Activated CD4-positive, alpha-beta T cell treated with anti-CD3 and anti-CD28 coated beads, Interleukin-2, amount 10 ng/mL, durations not matched to agents 24 days and 14 days (primary cell): ENCODE measurements at regions not wholly inside any gene's neighbourhood (a gene's known extent, or its start where the extent isn't known, plus 50 kb on each side); places are given as distances from the start of the nearest gene placed in this dataset.

Experiments used
- DNase-seq: peaks from one replicate; pipeline ENCODE4 v3.0.0; 2022
- H3K27ac Mint-ChIP-seq: one replicate; pipeline ENCODE4 v1.8.0; 2022; ENCODE audit warnings: mild to moderate bottlenecking, mixed read lengths
- H3K27me3 Mint-ChIP-seq: one replicate; pipeline ENCODE4 v1.8.0; 2022; ENCODE audit warnings: mixed read lengths
- H3K36me3 Mint-ChIP-seq: one replicate; pipeline ENCODE4 v1.8.0; 2022; ENCODE audit warnings: low read depth, mild to moderate bottlenecking, mixed read lengths
- H3K4me1 Mint-ChIP-seq: one replicate; pipeline ENCODE4 v1.8.0; 2021; ENCODE audit warnings: mixed read lengths
- H3K4me3 Mint-ChIP-seq: one replicate; pipeline ENCODE4 v1.8.0; 2022; ENCODE audit warnings: mild to moderate bottlenecking, moderate library complexity, mixed read lengths
- H3K9me3 Mint-ChIP-seq: one replicate; pipeline ENCODE4 v1.8.0; 2021; ENCODE audit warnings: mixed read lengths
- intact Hi-C: fragments of 100-400 bp; cut with micrococcal nuclease; formaldehyde crosslinking; loops from one replicate; pipeline ENCODE4 v1.15.1; 2023

DNA sequence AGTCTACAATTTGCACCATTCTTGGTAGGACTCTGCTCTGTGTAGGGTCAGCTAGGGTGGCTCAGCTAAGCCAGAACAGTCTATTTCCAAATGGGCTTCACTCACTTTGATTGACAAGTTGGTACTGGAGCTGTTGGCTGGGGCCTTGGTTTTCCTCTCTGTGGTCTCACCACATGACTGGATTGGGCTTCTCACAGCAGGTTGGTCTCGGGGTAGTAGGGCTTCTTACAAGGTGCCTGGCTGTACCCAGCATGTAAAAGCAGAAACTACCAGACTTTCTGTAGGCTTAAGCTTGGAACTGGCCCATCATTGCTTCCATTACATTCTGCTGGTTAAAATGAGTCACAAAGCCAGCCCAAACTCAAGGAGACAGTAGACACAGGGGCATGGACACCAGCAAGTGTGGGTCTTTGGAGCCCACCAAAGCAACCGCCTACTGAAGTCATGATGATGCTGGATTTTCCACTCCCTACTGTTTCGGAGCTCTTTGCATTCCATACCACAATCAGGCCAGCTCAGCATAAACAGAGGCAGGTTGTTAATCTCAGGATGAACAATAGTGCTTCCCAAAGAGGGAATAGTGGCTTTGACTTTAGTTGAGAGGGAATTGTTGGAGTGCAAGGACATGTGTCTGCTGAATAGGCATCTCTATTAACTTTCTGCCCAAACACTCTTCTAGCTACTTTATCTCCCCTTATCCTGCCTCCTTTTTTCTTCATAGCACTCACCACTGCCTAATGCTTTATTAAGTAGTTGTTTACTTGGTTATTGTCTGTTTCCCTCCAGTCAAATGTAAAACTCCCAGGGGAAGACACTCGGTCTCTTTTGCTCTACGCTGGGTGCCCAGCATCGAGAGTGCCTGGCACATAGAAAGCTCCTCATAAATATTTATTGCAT is 78.0 kb upstream of the RARB start:
- Mint-ChIP-seq H3K4me1 (no peaks in the 10 kb centered on the region), H3K27ac (no peak overlapping the region), H3K9me3 (peaks cover 3% of the 10 kb centered on the region), H3K36me3 (no peaks in the 10 kb centered on the region), H3K27me3 (no peaks in the 10 kb centered on the region), H3K4me3 (no peak overlapping the region)
- DNase-seq = no peak
- intact Hi-C loops = no loop called here

DNA sequence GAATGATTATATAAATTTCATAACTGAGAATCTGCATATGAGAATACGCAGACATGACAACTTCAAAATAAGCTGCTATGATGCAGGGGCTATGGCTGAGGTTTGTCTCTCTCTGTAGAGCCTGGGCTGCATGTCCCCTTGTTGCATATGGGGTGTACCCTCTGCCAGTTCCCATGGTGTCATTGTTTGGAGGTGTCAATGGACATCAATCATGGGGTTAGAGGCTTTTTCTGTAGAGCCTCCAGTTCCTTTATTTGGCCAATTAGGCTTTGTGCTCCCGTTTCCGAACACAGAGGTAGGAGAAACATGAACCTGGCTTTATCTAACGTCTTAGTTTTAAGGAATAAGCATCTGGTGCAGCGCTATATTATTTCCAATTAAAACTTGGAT is 77.3 kb upstream of the RARB start:
- H3K27me3 Mint-ChIP-seq = no peaks in the 10 kb centered on the region
- H3K4me1 Mint-ChIP-seq = no peaks in the 10 kb centered on the region
- H3K9me3 Mint-ChIP-seq = peaks cover 3% of the 10 kb centered on the region
- intact Hi-C loops = no loop called here
- DNase-seq = no peak
- H3K27ac Mint-ChIP-seq = no peak overlapping the region
- no peak overlapping the region for H3K4me3 Mint-ChIP-seq
- no peaks in the 10 kb centered on the region for H3K36me3 Mint-ChIP-seq

DNA sequence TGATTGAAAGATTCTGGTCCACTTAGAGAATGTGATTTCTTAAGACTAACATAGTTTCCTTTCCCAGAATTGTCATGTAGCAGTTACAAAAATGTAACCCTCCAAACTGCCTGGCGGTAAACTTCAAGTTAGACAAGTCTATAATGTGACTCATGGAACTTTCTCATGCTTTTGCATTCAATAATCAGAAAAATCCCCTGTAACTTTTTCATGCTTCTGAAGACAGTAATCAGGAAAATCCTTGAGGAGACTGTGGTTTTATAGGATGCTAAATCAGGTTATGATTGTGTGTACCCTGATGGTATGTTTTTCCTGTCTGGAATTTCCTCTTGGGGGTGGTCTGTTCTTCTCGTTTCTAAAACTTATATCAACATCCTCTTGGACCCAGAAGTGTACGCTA is 74.0 kb upstream of the RARB start:
- intact Hi-C loops = no loop called here
- Mint-ChIP-seq H3K9me3 (peaks cover 5% of the 10 kb centered on the region), H3K27me3 (no peaks in the 10 kb centered on the region), H3K4me1 (no peaks in the 10 kb centered on the region), H3K36me3 (no peaks in the 10 kb centered on the region), H3K4me3 (no peak overlapping the region), H3K27ac (no peak overlapping the region)
- no peak for DNase-seq

- Mint-ChIP-seq H3K27me3 (no peaks in the 10 kb centered on the region), H3K4me1 (no peaks in the 10 kb centered on the region), H3K4me3 (no peak overlapping the region), H3K36me3 (no peaks in the 10 kb centered on the region), H3K27ac (no peak overlapping the region), H3K9me3 (peaks cover 9% of the 10 kb centered on the region)
- no peak for DNase-seq
- intact Hi-C loops = no loop called here
Observed at GRCh38 chr3:25355034-25355885, 72.8 kb upstream of the RARB start.

- H3K4me1 Mint-ChIP-seq = no peaks in the 10 kb centered on the region
- no peaks in the 10 kb centered on the region for H3K27me3 Mint-ChIP-seq
- no peak for DNase-seq
- H3K36me3 Mint-ChIP-seq = no peaks in the 10 kb centered on the region
- H3K9me3 Mint-ChIP-seq = peaks cover 6% of the 10 kb centered on the region
- no peak overlapping the region for H3K27ac Mint-ChIP-seq
- intact Hi-C loops = no loop called here
- no peak overlapping the region for H3K4me3 Mint-ChIP-seq
Observed at GRCh38 chr3:25355998-25356397, 72.1 kb upstream of the RARB start.

DNA sequence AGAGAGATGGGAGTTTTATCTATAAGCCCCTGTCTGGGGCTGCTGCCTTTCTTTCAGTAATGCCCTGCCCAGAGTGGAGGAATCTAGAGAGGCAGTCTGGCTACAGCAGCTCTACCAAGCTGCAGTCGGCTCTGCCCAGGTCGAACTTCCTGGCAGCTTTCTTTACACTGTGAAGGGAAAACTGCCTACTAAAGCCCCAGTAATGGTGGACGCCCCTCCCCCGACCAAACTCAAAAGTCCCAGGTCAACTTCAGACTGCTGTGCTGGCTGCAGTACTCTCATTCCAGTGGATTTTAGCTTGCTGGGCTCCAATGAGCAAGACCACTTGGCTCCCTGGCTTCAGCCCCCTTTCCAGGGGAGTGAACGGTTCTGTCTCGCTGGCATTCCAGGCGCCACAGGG is 65.9 kb upstream of the RARB start:
- H3K27me3 Mint-ChIP-seq = no peaks in the 10 kb centered on the region
- no peak overlapping the region for H3K4me3 Mint-ChIP-seq
- no peak for DNase-seq
- intact Hi-C loops = no loop called here
- no peaks in the 10 kb centered on the region for H3K4me1 Mint-ChIP-seq
- no peak overlapping the region for H3K27ac Mint-ChIP-seq
- H3K36me3 Mint-ChIP-seq = no peaks in the 10 kb centered on the region
- H3K9me3 Mint-ChIP-seq = peaks cover 11% of the 10 kb centered on the region

DNA sequence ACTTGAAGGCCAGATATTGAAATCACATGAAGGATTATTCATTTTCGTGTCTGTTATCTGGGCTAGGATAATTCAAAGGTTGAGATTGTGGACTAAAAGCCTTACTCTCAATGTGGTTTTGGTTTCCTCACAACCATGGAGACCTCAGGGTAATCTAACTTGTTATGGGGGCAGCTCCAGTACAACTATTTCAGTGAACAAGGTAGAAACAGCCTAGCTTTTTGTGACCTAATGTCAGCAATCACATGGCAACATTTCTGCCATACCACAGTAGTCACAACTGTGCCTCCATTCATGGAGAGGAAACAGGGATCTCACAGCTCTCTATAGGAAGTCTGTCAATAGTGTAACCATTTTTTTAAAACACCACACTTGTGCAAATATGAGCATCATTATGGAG is 62.4 kb upstream of the RARB start:
- intact Hi-C loops = no loop called here
- DNase-seq = no peak
- H3K4me1 Mint-ChIP-seq = no peaks in the 10 kb centered on the region
- H3K9me3 Mint-ChIP-seq = peaks cover 4% of the 10 kb centered on the region
- no peak overlapping the region for H3K4me3 Mint-ChIP-seq
- H3K27ac Mint-ChIP-seq = no peak overlapping the region
- H3K27me3 Mint-ChIP-seq = no peaks in the 10 kb centered on the region
- H3K36me3 Mint-ChIP-seq = no peaks in the 10 kb centered on the region

GRCh38 chr3:25367025-25367424 is 61.0 kb upstream of the RARB start:
- Mint-ChIP-seq H3K4me1 (no peaks in the 10 kb centered on the region), H3K4me3 (no peak overlapping the region), H3K27ac (no peak overlapping the region), H3K36me3 (no peaks in the 10 kb centered on the region), H3K9me3 (peaks cover 4% of the 10 kb centered on the region), H3K27me3 (no peaks in the 10 kb centered on the region)
- DNase-seq = no peak
- intact Hi-C loops = no loop called here

- Mint-ChIP-seq H3K4me3 (no peak overlapping the region), H3K27me3 (no peaks in the 10 kb centered on the region), H3K36me3 (no peaks in the 10 kb centered on the region), H3K27ac (no peak overlapping the region), H3K9me3 (no peaks in the 10 kb centered on the region), H3K4me1 (no peaks in the 10 kb centered on the region)
- DNase-seq = no peak
- intact Hi-C loops = no loop called here
Observed at GRCh38 chr3:25372167-25372566, 55.9 kb upstream of the RARB start.

- Mint-ChIP-seq H3K9me3 (no peaks in the 10 kb centered on the region), H3K27ac (no peak overlapping the region), H3K4me3 (no peak overlapping the region), H3K4me1 (no peaks in the 10 kb centered on the region), H3K36me3 (no peaks in the 10 kb centered on the region), H3K27me3 (no peaks in the 10 kb centered on the region)
- intact Hi-C loops = no loop called here
- no peak for DNase-seq
Observed at GRCh38 chr3:25376340-25376739, 51.7 kb upstream of the RARB start.

- no peak for DNase-seq
- Mint-ChIP-seq H3K27me3 (no peaks in the 10 kb centered on the region), H3K36me3 (no peaks in the 10 kb centered on the region), H3K4me1 (no peaks in the 10 kb centered on the region), H3K27ac (no peak overlapping the region), H3K4me3 (no peak overlapping the region), H3K9me3 (no peaks in the 10 kb centered on the region)
- intact Hi-C loops = no loop called here
Observed at GRCh38 chr3:25377042-25377441, 51.0 kb upstream of the RARB start.
